ENCODE measurements at regions not wholly inside any gene's neighbourhood (a gene's known extent, or its start where the extent isn't known, plus 50 kb on each side); places are given as distances from the start of the nearest gene placed in this dataset.

- TF ChIP-seq EP300 (conservative IDR thresholded peaks at IDR 0.05; ENCODE audit: poor library complexity, severe bottlenecking) (no peak), POLR2AphosphoS5 (IDR thresholded peaks at IDR 0.05) (no peak), RAD21 (conservative IDR thresholded peaks at IDR 0.05) (no peak)
- TF ChIP-seq, protein P1, sequence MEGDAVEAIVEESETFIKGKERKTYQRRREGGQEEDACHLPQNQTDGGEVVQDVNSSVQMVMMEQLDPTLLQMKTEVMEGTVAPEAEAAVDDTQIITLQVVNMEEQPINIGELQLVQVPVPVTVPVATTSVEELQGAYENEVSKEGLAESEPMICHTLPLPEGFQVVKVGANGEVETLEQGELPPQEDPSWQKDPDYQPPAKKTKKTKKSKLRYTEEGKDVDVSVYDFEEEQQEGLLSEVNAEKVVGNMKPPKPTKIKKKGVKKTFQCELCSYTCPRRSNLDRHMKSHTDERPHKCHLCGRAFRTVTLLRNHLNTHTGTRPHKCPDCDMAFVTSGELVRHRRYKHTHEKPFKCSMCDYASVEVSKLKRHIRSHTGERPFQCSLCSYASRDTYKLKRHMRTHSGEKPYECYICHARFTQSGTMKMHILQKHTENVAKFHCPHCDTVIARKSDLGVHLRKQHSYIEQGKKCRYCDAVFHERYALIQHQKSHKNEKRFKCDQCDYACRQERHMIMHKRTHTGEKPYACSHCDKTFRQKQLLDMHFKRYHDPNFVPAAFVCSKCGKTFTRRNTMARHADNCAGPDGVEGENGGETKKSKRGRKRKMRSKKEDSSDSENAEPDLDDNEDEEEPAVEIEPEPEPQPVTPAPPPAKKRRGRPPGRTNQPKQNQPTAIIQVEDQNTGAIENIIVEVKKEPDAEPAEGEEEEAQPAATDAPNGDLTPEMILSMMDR (IDR thresholded peaks at IDR 0.05; ENCODE audit: poor library complexity, severe bottlenecking): no peak
These were observed 437.0 kb downstream of the SUCLA2 start for GRCh38 chr13:47564041-47564440.

All from neural cell (in vitro differentiated cells).